ENCODE measurements at regions not wholly inside any gene's neighbourhood (a gene's known extent, or its start where the extent isn't known, plus 50 kb on each side); places are given as distances from the start of the nearest gene placed in this dataset.

- DNase-seq (ENCODE audit: low spot score), result no peak
Observed at GRCh38 chr4:125140966-125141495, 173.7 kb upstream of the FAT4 start.

- DNase-seq (ENCODE audit: low spot score), result no peak
Observed at GRCh38 chr4:125135652-125136051, 179.1 kb upstream of the FAT4 start.

- no peak for DNase-seq (ENCODE audit: low spot score)
Observed at GRCh38 chr4:125132729-125133128, 182.0 kb upstream of the FAT4 start.

- no peak for DNase-seq (ENCODE audit: low spot score)
Observed at GRCh38 chr4:125131891-125132680, 182.7 kb upstream of the FAT4 start.

GRCh38 chr4:125125276-125125675 is 189.5 kb upstream of the FAT4 start:
- DNase-seq (ENCODE audit: low spot score), result no peak

DNA sequence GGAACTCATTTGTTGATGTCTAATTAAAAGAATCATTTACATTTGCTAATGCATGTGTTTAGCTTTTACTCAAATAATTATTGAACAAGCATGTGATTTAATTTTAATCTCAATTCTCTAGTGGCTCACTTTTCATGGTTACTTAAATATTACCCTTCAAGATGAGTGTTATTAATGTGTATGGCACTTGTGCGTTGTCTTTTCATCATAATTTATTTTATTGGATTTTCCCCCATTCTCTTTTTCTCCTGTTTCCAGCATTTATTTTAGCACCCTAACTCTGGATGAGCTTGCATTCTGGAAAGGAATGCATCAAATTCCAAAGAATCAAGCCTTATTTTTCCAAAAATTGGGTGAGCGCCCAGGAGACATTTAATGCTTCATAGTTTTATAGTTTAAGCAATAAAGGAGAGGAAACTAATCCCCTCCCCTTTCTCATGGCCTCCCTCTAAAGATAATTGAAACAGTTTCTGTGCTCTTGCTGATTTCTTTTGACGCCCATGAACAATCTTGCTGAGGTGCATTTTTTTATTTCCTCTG is 191.1 kb upstream of the FAT4 start:
- no peak for DNase-seq (ENCODE audit: low spot score)

GRCh38 chr4:125121581-125121980 is 193.2 kb upstream of the FAT4 start:
- DNase-seq (ENCODE audit: low spot score), result no peak

DNA sequence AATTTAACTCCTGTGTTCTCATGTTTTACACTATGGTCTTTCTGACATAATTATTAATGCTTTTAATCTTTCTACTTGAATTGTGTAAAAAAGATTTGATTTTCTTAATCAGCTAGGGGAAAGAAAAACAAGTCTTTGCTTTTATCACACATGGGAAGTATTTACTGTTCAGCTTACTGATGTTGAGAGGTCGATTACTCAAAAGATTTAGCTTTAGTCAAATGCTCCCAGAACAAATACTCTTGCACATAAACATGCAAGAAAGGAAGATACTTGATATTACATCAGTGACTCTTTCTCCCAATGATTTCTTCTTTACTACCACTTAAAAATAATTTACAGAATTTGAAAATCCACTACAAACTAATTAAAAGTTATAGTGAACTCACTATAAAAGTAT is 198.3 kb upstream of the FAT4 start:
- DNase-seq (ENCODE audit: low spot score), result no peak

GRCh38 chr4:125115941-125116340 is 198.8 kb upstream of the FAT4 start:
- DNase-seq (ENCODE audit: low spot score), result no peak

DNA sequence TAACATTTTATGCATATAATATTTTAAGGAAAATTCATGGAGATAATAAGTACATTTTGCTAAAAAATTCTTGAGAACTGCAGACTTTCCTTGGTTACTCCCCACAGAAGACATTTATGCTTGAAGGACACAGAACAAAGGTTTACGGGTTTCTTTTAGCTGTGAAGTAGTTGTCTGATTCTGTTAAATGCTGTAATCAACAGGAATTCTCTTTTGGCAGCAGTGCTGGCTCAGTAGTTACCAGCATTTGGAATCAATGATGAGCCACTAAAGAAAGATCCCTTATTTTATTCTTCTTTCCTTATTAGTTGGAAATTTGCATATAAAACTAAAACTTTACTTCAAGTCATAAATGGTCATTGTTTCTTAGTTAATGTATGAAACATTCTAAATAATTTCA is 199.3 kb upstream of the FAT4 start:
- DNase-seq (ENCODE audit: low spot score), result no peak

- no peak for DNase-seq (ENCODE audit: low spot score)
Observed at GRCh38 chr4:125112536-125112935, 202.2 kb upstream of the FAT4 start.

DNA sequence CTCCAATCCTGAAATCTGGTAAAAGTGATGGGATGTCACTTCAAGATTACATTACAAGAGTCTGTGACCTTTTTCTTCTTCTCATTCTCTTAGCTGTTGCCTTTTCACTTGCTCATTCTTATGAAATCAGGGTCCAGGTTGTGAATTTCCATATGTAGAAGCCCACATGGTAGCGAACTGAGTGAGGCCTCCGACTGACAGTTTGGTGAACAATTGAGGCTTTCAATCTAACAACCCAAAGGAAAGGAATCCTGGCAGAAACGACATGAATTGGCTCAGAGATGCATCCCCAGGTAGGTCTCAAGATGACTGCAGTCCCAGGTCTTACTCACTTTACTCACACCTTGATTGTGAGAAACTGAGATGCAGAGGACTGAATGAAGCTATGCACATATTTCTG is 203.4 kb upstream of the FAT4 start:
- DNase-seq (ENCODE audit: low spot score), result no peak

DNA sequence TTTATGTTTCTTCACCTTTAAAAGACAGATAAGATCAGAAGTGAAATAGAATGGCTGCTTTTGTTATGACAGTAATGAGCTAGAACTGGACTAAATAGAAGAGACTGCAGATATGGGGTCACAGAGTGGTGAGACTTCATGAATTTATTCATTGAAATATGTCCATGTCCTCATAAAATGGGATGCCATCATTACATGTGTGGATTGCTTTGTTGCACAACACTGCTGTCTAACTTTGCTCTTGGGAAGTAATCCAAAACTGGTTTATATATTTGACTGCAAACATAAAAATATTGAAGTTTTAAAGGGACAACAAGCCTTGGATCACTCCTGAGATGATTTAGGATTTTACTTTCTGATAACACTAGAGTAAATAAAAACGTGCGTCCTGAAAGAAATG is 209.2 kb upstream of the FAT4 start:
- DNase-seq (ENCODE audit: low spot score), result no peak

DNA sequence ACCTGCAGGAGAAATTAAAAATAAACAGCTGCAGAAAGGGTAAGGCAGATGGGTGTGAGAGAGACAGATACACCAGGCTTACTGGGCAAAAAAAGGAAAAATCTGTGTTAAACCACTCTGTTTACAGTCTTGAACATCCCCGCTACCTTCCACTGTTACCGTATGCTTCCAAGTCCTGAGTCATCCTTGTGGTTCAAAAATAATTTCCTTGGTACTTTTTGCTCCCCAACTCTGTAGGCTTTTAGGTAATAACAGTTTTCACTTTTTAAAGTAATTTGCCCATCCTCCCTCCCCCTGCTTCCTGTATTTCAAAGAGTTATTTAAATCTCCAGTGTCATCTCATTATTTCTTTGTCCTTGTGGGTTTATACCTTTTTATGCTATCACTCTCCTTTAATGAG is 210.1 kb upstream of the FAT4 start:
- DNase-seq (ENCODE audit: low spot score), result no peak

DNA sequence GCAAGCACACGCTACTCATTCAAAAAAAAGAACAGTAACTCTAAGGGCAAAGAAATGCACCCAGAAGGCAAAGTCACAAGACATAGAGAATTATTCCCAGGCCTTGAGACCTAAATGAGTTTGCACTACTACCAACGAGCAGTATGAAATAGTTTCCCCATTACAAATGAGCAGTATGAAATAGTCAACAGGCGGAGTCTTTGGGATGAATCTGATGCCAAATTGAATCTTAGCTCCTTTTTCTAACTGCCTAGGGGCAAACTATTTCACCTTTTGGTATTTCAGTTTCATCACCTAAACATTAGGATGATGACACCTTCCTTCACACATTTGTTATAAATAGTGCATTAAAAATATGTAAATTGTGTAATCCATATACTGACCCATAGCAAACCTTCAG is 213.0 kb upstream of the FAT4 start:
- no peak for DNase-seq (ENCODE audit: low spot score)

GRCh38 chr4:125097729-125098128 is 217.0 kb upstream of the FAT4 start:
- no peak for DNase-seq (ENCODE audit: low spot score)

GRCh38 chr4:125096662-125097061 is 218.1 kb upstream of the FAT4 start:
- no peak for DNase-seq (ENCODE audit: low spot score)

DNA sequence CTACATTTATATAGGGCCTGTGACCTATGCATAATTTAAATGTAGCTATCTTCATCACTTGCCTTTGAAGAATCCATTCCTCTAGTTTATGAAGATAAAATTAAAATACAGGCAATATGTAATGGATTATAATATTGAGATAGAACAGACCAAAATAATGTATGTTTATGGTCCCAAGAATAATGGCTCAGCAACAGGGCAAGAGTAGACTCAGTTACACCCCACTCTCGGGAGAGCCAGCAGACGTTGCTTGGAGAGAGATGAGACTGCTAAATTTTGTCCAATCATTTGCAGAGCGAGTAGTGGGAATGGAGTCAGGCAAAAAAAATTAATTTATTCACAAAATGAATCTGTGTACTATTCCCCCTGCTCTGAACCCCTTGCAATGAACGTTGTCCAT is 223.2 kb upstream of the FAT4 start:
- DNase-seq (ENCODE audit: low spot score), result no peak

DNA sequence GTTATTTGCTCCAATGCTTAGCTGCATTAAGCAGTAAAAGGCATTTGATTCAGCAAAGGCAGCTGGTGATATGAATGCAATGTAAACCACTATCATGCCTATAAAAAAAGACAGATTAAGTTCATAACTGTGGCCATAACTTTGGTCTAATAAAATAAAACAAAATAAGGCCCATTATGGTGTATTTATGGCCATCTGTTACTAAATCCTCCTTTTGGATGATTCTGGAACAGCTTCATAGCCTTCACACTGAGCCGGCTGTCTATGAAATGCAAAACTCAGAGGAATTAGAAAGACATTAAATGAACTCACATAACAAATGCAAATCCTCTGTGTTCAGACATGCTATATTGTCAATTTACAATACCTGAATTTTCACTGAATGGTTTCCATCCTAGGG is 223.7 kb upstream of the FAT4 start:
- DNase-seq (ENCODE audit: low spot score), result no peak

DNA sequence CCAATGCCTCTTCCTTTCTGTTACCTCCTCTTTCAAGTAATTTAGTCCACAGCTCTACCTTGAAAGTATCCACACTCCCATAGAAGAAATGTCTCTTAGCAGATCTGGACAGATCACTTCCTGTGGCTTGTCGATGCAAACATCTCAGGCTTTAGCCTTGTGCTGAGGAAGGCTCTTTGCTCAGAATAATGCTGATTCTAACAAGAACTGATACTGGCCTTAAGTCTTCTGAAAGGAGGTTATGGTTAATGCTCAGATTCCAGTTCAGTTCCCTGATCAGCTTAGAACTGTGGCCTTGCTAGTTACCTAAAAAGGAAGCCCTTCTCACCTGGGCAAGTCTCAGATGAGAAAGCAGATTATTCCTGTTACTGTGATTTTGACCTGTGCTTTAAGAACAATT is 230.1 kb upstream of the FAT4 start:
- no peak for DNase-seq (ENCODE audit: low spot score)

DNA sequence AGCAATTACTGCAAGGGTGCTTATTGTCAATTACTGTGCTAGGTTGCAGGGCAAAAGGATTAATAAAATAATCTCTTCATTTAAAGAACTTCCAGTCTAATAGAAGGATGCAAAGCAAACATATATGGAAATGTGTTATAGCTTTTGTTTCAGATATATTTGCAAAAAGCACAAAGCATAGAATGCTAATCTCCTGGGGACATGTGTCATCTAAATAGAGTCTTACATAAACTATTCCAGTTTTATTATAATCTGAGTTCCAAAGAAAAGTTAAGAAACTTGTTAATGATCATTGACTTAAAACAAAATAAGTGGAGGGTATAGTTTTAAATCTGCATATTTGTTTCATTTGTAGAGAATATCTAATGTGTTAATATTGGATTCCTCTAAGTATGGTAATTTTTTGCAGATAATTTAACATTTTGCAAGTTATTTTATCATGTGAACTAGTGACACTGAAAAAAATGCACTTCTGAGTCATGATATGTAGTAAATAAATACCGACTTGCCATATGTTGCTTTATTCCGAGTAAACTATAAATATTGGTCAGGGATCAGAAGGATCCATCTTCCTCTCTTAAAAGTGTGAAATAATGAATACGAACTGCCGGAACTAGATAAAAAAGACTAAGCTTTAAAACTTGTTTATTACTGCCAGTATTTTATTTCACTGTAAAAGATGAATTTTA is 231.9 kb upstream of the FAT4 start:
- no peak for DNase-seq (ENCODE audit: low spot score)

DNA sequence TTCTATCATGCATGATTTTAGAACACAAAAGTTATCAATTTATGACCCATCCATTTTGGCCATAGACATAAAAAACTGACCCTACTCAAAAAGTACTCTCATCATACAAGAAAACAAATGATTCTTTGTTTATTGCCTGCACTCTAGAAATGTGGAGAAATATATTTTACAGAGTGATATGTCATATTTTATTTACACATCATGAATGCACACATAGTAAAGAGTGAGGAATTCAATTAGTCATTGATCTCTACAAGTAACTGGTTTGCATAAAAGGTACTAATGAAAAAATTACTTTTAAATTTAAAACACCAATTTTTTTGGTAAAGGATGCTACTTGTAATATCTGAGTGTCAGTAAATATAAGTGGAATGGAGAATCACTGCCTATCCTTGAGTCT is 242.5 kb upstream of the FAT4 start:
- no peak for DNase-seq (ENCODE audit: low spot score)

DNA sequence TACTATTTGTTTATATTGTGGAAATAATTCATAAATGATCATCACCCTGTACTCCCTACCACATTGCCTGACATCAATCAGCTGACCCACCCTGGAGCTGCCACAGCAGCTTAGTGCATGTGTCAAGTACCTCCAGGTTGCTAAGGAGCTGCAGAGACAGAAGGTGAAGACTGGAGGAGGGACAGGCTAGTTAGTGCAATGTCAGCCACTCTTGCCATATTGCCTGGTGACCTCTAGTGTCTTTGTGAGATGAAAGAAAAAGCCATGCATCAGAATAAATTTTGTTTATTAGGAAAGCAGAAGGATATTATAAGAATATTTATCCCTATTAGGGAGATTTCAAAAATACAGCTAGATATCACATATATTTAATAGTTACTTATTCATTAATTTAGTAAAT is 243.9 kb upstream of the FAT4 start:
- no peak for DNase-seq (ENCODE audit: low spot score)

All from HuH-7.5 (cell line).